H1 (cell line): ENCODE measurements at regions not wholly inside any gene's neighbourhood (a gene's known extent, or its start where the extent isn't known, plus 50 kb on each side); places are given as distances from the start of the nearest gene placed in this dataset.

Experiments
- CTCF ChIA-PET: fragments of 300-600 bp; sonication (Branson Sonifier 250); formaldehyde crosslinking; loops from one replicate; lab custom pipeline; 2021; ENCODE audit not compliant: partially characterized antibody; lab: Charles Lee
- POLR2A ChIA-PET: fragments of 300-600 bp; sonication (Branson Sonifier 250); formaldehyde crosslinking; loops from one replicate; lab custom pipeline; 2021; ENCODE audit warnings: inconsistent platforms; ENCODE audit not compliant: partially characterized antibody; lab: Charles Lee
- DNase-seq, 2 experiments: peaks; one replicate each; pipeline versions ENCODE4 v3.0.0 to v3.0.0-alpha.2; 2010 to 2022; ENCODE audit warnings: low spot score in 2 of 2, low read depth in 1 of 2, mixed read lengths in 1 of 2
- FAIRE-seq: peaks from 2 replicates; lab custom pipeline; 2011; peaks lifted over from hg19 to GRCh38; lab: Jason Lieb, UNC
- H2AFZ ChIP-seq: 2 replicates; pipeline ENCODE4 v1.8.1; 2012; ENCODE audit warnings: low read length, inconsistent platforms
- H2AK5ac ChIP-seq: 2 replicates; pipeline ENCODE4 v1.6.1; 2013; ENCODE audit warnings: low read depth, low read length
- H2BK120ac ChIP-seq: replicated peaks from 2 replicates; pipeline ENCODE3; 2013; ENCODE audit warnings: low read depth, low read length, inconsistent platforms
- H2BK12ac ChIP-seq: 2 replicates; pipeline ENCODE4 v1.6.1; 2013; ENCODE audit warnings: low read depth, low read length
- H2BK15ac ChIP-seq: 2 replicates; pipeline ENCODE4 v1.6.1; 2013; ENCODE audit warnings: low read length
- H2BK20ac ChIP-seq: 2 replicates; pipeline ENCODE4 v1.6.1; 2013; ENCODE audit warnings: low read length
- H2BK5ac ChIP-seq: 2 replicates; pipeline ENCODE4 v1.6.1; 2013; ENCODE audit warnings: low read depth, low read length
- H3K14ac ChIP-seq: 2 replicates; pipeline ENCODE4 v1.6.1; 2013; ENCODE audit warnings: inconsistent platforms; ENCODE audit not compliant: insufficient read length
- H3K18ac ChIP-seq: 2 replicates; pipeline ENCODE4 v1.6.1; 2013; ENCODE audit warnings: low read length; ENCODE audit errors: extremely low read depth
- H3K23ac ChIP-seq: 2 replicates; pipeline ENCODE4 v1.6.1; 2013; ENCODE audit warnings: inconsistent platforms; ENCODE audit not compliant: insufficient read length
- H3K23me2 ChIP-seq: 2 replicates; pipeline ENCODE4 v1.6.1; 2013; ENCODE audit warnings: low read depth, low read length
- H3K27ac ChIP-seq: 2 replicates; pipeline ENCODE4 v1.6.1; 2011; ENCODE audit warnings: low read depth, low read length, inconsistent platforms
- H3K27me3 ChIP-seq, 4 experiments: replicated peaks in 1 of 4; 1 replicate in 1 of 4; 2 replicates in 3 of 4; pipeline versions ENCODE4 v1.6.1 to v1.8.1; 2011 to 2013; ENCODE audit warnings: low read length in 3 of 4, mild to moderate bottlenecking in 3 of 4, inconsistent platforms in 2 of 4, mixed read lengths in 2 of 4, moderate library complexity in 1 of 4; ENCODE audit not compliant: control insufficient read depth in 3 of 4, insufficient read depth in 3 of 4; ENCODE audit errors: extremely low read depth in 1 of 4
- H3K36me3 ChIP-seq, 4 experiments: 2 replicates each; pipeline versions ENCODE4 v1.6.1 to v1.8.1; 2011 to 2013; ENCODE audit warnings: mild to moderate bottlenecking in 4 of 4, low read length in 3 of 4, moderate library complexity in 2 of 4, control low read depth in 1 of 4, inconsistent platforms in 1 of 4; ENCODE audit not compliant: insufficient read depth in 4 of 4, control insufficient read depth in 2 of 4
- H3K4ac ChIP-seq: replicated peaks from 2 replicates; pipeline ENCODE3; 2013; ENCODE audit warnings: low read length, low read depth, mixed read lengths, inconsistent platforms; ENCODE audit not compliant: insufficient read length
- H3K4me1 ChIP-seq, 4 experiments: replicated peaks in 1 of 4; 1 replicate in 1 of 4; 2 replicates in 3 of 4; pipeline versions ENCODE4 v1.6.1 to v1.8.1; 2011 to 2013; ENCODE audit warnings: low read length in 3 of 4, inconsistent platforms in 2 of 4, mixed read lengths in 1 of 4; ENCODE audit not compliant: insufficient read depth in 4 of 4, control insufficient read depth in 3 of 4
- H3K4me2 ChIP-seq, 2 experiments: 2 replicates each; pipeline versions ENCODE4 v1.6.1 to v1.8.1; 2011 to 2013; ENCODE audit warnings: low read depth in 2 of 2, low read length in 2 of 2, control low read depth in 1 of 2, inconsistent platforms in 1 of 2, mild to moderate bottlenecking in 1 of 2; ENCODE audit not compliant: insufficient read depth in 1 of 2
- H3K4me3 ChIP-seq, 4 experiments: fragments of 200-600, 300-600 bp in 1 of 4; sonication (generic), shearing (Covaris generic), sonication (Bioruptor Twin) in 1 of 4; 2 replicates each; pipeline versions ENCODE4 v1.5.1 to v1.8.1; 2011 to 2016; ENCODE audit warnings: low read length in 4 of 4, low read depth in 3 of 4, control low read depth in 2 of 4, inconsistent platforms in 2 of 4, mild to moderate bottlenecking in 2 of 4, mixed read lengths in 1 of 4, moderate library complexity in 1 of 4; ENCODE audit not compliant: insufficient read depth in 2 of 4; ENCODE audit errors: extremely low read depth in 1 of 4
- H3K56ac ChIP-seq: replicated peaks from 2 replicates; pipeline ENCODE3; 2013; ENCODE audit warnings: low read depth, mild to moderate bottlenecking, mixed read lengths, low read length, inconsistent platforms; ENCODE audit not compliant: insufficient read length
- H3K79me1 ChIP-seq: 2 replicates; pipeline ENCODE4 v1.6.1; 2013; ENCODE audit warnings: low read depth, low read length, control low read depth
- H3K79me2 ChIP-seq, 2 experiments: 2 replicates each; pipeline versions ENCODE4 v1.6.1 to v1.8.1; 2012 to 2013; ENCODE audit warnings: low read length in 2 of 2, mild to moderate bottlenecking in 2 of 2, inconsistent platforms in 1 of 2; ENCODE audit not compliant: insufficient read depth in 2 of 2, control insufficient read depth in 1 of 2
- H3K9ac ChIP-seq, 4 experiments: replicated peaks in 1 of 4; 1 replicate in 1 of 4; 2 replicates in 3 of 4; pipeline versions ENCODE4 v1.6.1 to v1.8.1; 2011 to 2013; ENCODE audit warnings: low read depth in 3 of 4, low read length in 3 of 4, control low read depth in 2 of 4, mild to moderate bottlenecking in 2 of 4, moderate library complexity in 2 of 4, inconsistent platforms in 1 of 4; ENCODE audit errors: extremely low read depth in 1 of 4
- H3K9me3 ChIP-seq, 2 experiments: 2 replicates each; pipeline versions ENCODE4 v1.6.1 to v1.8.1; 2012 to 2013; ENCODE audit warnings: mild to moderate bottlenecking in 2 of 2, moderate library complexity in 2 of 2, control low read depth in 1 of 2, inconsistent platforms in 1 of 2, low read depth in 1 of 2, low read length in 1 of 2, mixed read lengths in 1 of 2; ENCODE audit not compliant: insufficient read depth in 2 of 2
- H4K20me1 ChIP-seq, 2 experiments: replicated peaks in 1 of 2; 2 replicates each; pipeline versions ENCODE3 to v1.8.1; 2011 to 2013; ENCODE audit warnings: inconsistent platforms in 2 of 2, low read length in 2 of 2, mild to moderate bottlenecking in 1 of 2; ENCODE audit not compliant: insufficient read depth in 2 of 2, control insufficient read depth in 1 of 2
- H4K5ac ChIP-seq: 2 replicates; pipeline ENCODE4 v1.6.1; 2013; ENCODE audit warnings: low read length, low read depth, mixed read lengths, inconsistent platforms; ENCODE audit not compliant: insufficient read length
- H4K8ac ChIP-seq: 2 replicates; pipeline ENCODE4 v1.8.0; 2013; ENCODE audit warnings: mild to moderate bottlenecking, moderate library complexity, low read length, inconsistent platforms; ENCODE audit not compliant: insufficient read depth; ENCODE audit errors: extremely low read depth
- H4K91ac ChIP-seq: replicated peaks from 2 replicates; pipeline ENCODE3; 2013; ENCODE audit warnings: low read length, mixed read lengths, inconsistent platforms; ENCODE audit not compliant: insufficient read length
- POLR2A ChIP-seq, 2 experiments: IDR thresholded peaks; 1 replicate in 1 of 2; 2 replicates in 1 of 2; pipeline ENCODE4 v1.6.1; 2011; ENCODE audit warnings: low read depth in 2 of 2, low read length in 2 of 2, mild to moderate bottlenecking in 2 of 2; ENCODE audit errors: control extremely low read depth in 1 of 2
- WGBS, 2 experiments: shearing (Covaris generic) in 1 of 2; methylation state at CpG; one replicate each; pipeline versions ENCODE4 v1.1.6 to v1.1.7; 2013 to 2015; ENCODE audit warnings: low lambda C conversion rate in 2 of 2, mixed read lengths in 2 of 2, inconsistent platforms in 1 of 2, low coverage in 1 of 2, missing lambda C conversion rate in 1 of 2; ENCODE audit not compliant: insufficient replicate concordance in 2 of 2, insufficient coverage in 1 of 2, insufficient read length in 1 of 2; ENCODE audit errors: extremely low coverage in 1 of 2, missing lambda C conversion rate in 1 of 2; 5-methylcytosine and 5-hydroxymethylcytosine counted together

DNA sequence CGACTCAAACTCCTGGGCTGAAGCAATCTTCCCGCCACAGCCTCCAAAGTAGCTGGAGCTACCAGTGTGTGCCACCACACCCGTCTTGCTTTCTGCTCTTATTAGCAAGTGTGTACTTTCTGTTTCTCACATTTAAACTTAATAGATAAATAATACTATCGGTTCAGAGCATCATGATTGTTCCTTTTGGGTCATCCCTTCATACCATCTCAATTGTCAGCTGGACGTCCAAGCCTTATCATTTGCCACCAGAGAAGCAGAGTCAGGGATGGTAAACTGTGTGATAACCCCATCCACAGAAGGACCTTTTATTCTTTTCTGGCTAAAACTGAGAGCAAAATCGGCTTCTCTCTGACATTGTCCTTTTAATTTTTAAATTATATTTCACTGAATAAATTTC, 279.8 kb upstream of the GOT2 start:
- Histone ChIP-seq H3K36me3 (no peaks in the 10 kb centered on the region), H2BK20ac (no peak overlapping the region), H2BK5ac (no peak overlapping the region), H3K23ac (no peak overlapping the region), H3K4me1 (no peaks in the 10 kb centered on the region), H3K27me3 (no peaks in the 10 kb centered on the region), H3K4me2 (no peak overlapping the region), H3K56ac (no peak overlapping the region), H2BK120ac (no peak overlapping the region), H3K4me3 (no peak overlapping the region), H2BK15ac (no peak overlapping the region), H3K27ac (no peak overlapping the region), H3K79me1 (no peaks in the 10 kb centered on the region), H4K5ac (no peak overlapping the region), H2BK12ac (no peak overlapping the region), H4K91ac (no peak overlapping the region), H3K9me3 (no peaks in the 10 kb centered on the region), H3K4ac (no peak overlapping the region), H2AFZ (no peak overlapping the region), H2AK5ac (no peak overlapping the region), H3K23me2 (peaks cover 2% of the 10 kb centered on the region; the same call in 1 of the 2 replicates), H3K14ac (no peak overlapping the region), H4K20me1 (no peaks in the 10 kb centered on the region), H3K79me2 (no peaks in the 10 kb centered on the region), H4K8ac (no peak overlapping the region), H3K18ac (no peak overlapping the region), H3K9ac (no peak overlapping the region)
- ChIA-PET CTCF (interaction anchor here (0.6 kb wide), 1 partner anchor 282 kb away, joined by 3 read pairs; no protein-coding TSS in a partner anchor), POLR2A (no interaction called here)
- WGBS, 2 experiments = 86% methylated on average over 6 of the region's 6 CpGs; no CpG with 5 or more reads in 1 of the 2 experiments
- TF ChIP-seq POLR2A (IDR thresholded peaks at IDR 0.05; ENCODE audit: control extremely low read depth in 1 of 2, low read depth in 2 of 2, low read length in 2 of 2) = no peak
- FAIRE-seq (no peak), DNase-seq (no peak)
